ENCODE measurements at regions not wholly inside any gene's neighbourhood (a gene's known extent, or its start where the extent isn't known, plus 50 kb on each side); places are given as distances from the start of the nearest gene placed in this dataset.
A peak's percentile ranks its signal among the peaks of the same experiment; 100 is the strongest.

DNA sequence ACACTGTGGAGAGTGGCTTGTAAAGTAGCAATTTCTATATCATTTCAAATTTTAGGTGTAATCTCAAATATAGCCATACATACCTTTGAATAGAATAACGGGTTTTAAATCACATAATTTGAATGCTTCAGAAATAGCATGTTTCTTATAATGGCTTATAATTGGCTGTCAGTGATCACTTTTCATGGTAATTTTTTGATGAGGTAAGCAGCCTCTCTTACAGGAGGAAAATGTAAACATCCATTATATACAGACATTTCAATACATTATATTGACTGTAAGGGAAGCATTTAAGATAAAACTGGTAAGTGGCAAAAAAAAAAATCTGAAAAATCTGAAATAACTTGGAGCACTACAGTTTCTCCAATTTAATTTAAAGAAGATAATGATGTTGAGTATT, 67.8 kb upstream of the PHACTR2 start:
- Histone ChIP-seq H3K4me1 (no peaks in the 10 kb centered on the region), H3K4me3 (no peak overlapping the region), H3K27me3 (no peaks in the 10 kb centered on the region), H3K27ac (no peak overlapping the region), H3K36me3 (no peaks in the 10 kb centered on the region), H3K9me3 (no peaks in the 10 kb centered on the region)
- 87 to 91% methylated on average over 1 of the region's 1 CpG for WGBS, 2 donors
- TF ChIP-seq CTCF (IDR thresholded peaks at IDR 0.05), result no peak
- intact Hi-C loops (cut with DNase I), result no loop called here
- DNase-seq (no peak), FAIRE-seq (no peak), ATAC-seq (no peak)

- no peaks in the 10 kb centered on the region for H3K4me1 ChIP-seq
- WGBS, 2 donors, result 58 to 70% methylated on average over 1 of the region's 1 CpG
- FAIRE-seq, result no peak
Measured at GRCh38 chr6:143609501-143609900, 68.3 kb upstream of the PHACTR2 start.

GRCh38 chr6:143608906-143609305, 68.9 kb upstream of the PHACTR2 start:
- H3K36me3 ChIP-seq, result no peaks in the 10 kb centered on the region
- intact Hi-C loops (cut with DNase I), result no loop called here
- TF ChIP-seq CTCF (IDR thresholded peaks at IDR 0.05), result no peak
- no peaks in the 10 kb centered on the region for H3K27me3 ChIP-seq
- ATAC-seq, result no peak
- no peak for FAIRE-seq
- no peak overlapping the region for H3K27ac ChIP-seq
- 84% methylated on average over 5 of the region's 5 CpGs for WGBS, 2 donors
- H3K4me1 ChIP-seq, result no peaks in the 10 kb centered on the region
- no peak for DNase-seq
- H3K9me3 ChIP-seq, result no peaks in the 10 kb centered on the region
- H3K4me3 ChIP-seq, result no peak overlapping the region

More at GRCh38 chr6:143609501-143609900, 68.3 kb upstream of the PHACTR2 start:
- no peaks in the 10 kb centered on the region for H3K27me3 ChIP-seq
- no peak for ATAC-seq
- no peaks in the 10 kb centered on the region for H3K9me3 ChIP-seq
- no peak overlapping the region for H3K27ac ChIP-seq
- TF ChIP-seq CTCF (IDR thresholded peaks at IDR 0.05), result no peak
- intact Hi-C loops (cut with DNase I), result no loop called here
- no peak for DNase-seq
- H3K4me3 ChIP-seq, result no peak overlapping the region
- no peaks in the 10 kb centered on the region for H3K36me3 ChIP-seq

- 53 to 58% methylated on average over 7 of the region's 7 CpGs for WGBS, 2 donors
- FAIRE-seq, result no peak
- intact Hi-C loops (cut with DNase I), result no loop called here
Measured at GRCh38 chr6:143607974-143608373, 69.8 kb upstream of the PHACTR2 start.

DNA sequence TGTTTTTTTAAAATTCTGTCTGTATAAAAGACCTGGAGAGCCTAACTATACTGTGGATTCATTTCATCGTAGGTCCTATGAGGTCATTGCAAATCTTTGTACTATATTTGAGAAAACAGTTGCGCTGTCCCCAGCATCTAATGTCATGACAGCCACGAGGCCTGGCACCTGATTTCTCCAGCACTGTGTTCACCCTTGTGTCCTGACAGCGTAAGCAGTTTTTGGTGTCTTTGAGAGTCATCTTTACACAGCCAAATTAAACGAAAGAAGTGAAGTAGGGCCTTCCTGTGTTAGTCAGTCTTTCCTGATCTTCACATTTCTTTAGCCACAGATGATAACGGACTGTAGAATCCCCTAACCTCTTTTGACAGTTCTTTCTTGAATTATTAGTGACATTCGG, 70.6 kb upstream of the PHACTR2 start:
- intact Hi-C loops (cut with DNase I), result no loop called here
- Histone ChIP-seq H3K4me1 (no peaks in the 10 kb centered on the region), H3K27me3 (no peaks in the 10 kb centered on the region), H3K9me3 (no peaks in the 10 kb centered on the region), H3K27ac (no peak overlapping the region), H3K4me3 (no peak overlapping the region), H3K36me3 (no peaks in the 10 kb centered on the region)
- DNase-seq, result no peak
- no peak for TF ChIP-seq CTCF (IDR thresholded peaks at IDR 0.05)
- FAIRE-seq, result no peak
- ATAC-seq, result no peak
- WGBS, 2 donors, result 79 to 85% methylated on average over 7 of the region's 7 CpGs

More at GRCh38 chr6:143607974-143608373, 69.8 kb upstream of the PHACTR2 start:
- no peak for DNase-seq
- no peaks in the 10 kb centered on the region for H3K27me3 ChIP-seq
- H3K4me1 ChIP-seq, result no peaks in the 10 kb centered on the region
- no peaks in the 10 kb centered on the region for H3K36me3 ChIP-seq
- H3K4me3 ChIP-seq, result no peak overlapping the region
- H3K27ac ChIP-seq, result no peak overlapping the region
- no peak for TF ChIP-seq CTCF (IDR thresholded peaks at IDR 0.05)
- ATAC-seq, result peak in 2 of 4 donors; percentile 63 to 83
- H3K9me3 ChIP-seq, result no peaks in the 10 kb centered on the region

Measured in pancreas (tissue), 10 donors.